ENCODE measurements at regions not wholly inside any gene's neighbourhood (a gene's known extent, or its start where the extent isn't known, plus 50 kb on each side); places are given as distances from the start of the nearest gene placed in this dataset.

GRCh38 chr4:66853845-66854244, 691.5 kb downstream of the CENPC start:
- H3K36me3 ChIP-seq, result no peaks in the 10 kb centered on the region
- no peak for DNase-seq

DNA sequence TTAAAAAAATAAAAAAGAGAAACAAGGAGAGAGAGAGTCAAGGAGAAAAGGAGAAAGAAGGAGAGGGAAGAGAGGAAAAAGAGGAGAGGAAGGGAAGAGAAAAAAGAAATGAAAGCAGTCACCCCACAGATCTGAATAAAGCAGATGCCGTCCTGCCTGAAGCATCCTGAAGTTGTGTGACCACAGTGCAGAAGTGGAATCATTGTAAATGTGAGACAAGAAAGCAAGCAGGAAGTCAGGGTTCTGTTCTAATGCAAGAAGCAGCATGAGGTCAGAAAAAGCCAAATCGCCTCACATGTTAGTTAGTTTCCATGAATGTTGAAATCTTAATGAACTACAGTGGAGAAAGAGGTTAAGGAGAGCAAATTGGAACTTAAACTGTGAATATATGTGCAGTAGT, 692.5 kb downstream of the CENPC start:
- DNase-seq, result no peak
- no peak for TF ChIP-seq CTCF (IDR thresholded peaks at IDR 0.05; ENCODE audit: low read depth, low read length)

More at GRCh38 chr4:66853845-66854244, 691.5 kb downstream of the CENPC start:
- no peak for TF ChIP-seq CTCF (IDR thresholded peaks at IDR 0.05; ENCODE audit: low read depth, low read length)
- Histone ChIP-seq H3K4me1 (no peaks in the 10 kb centered on the region), H3K9me3 (no peaks in the 10 kb centered on the region), H3K27me3 (no peaks in the 10 kb centered on the region), H3K4me3 (ENCODE audit: low read depth, low read length) (no peak overlapping the region)

GRCh38 chr4:66849596-66849995, 695.7 kb downstream of the CENPC start:
- Histone ChIP-seq H3K4me3 (ENCODE audit: low read depth, low read length) (no peak overlapping the region), H3K9me3 (no peaks in the 10 kb centered on the region), H3K4me1 (no peaks in the 10 kb centered on the region), H3K27me3 (no peaks in the 10 kb centered on the region), H3K36me3 (no peaks in the 10 kb centered on the region)
- no peak for DNase-seq
- no peak for TF ChIP-seq CTCF (IDR thresholded peaks at IDR 0.05; ENCODE audit: low read depth, low read length)

More for the DNA sequence above, 692.5 kb downstream of the CENPC start:
- Histone ChIP-seq H3K27me3 (no peaks in the 10 kb centered on the region), H3K4me1 (no peaks in the 10 kb centered on the region), H3K4me3 (ENCODE audit: low read depth, low read length) (no peak overlapping the region), H3K36me3 (no peaks in the 10 kb centered on the region), H3K9me3 (no peaks in the 10 kb centered on the region)

- Histone ChIP-seq H3K4me1 (no peaks in the 10 kb centered on the region), H3K9me3 (no peaks in the 10 kb centered on the region), H3K27me3 (no peaks in the 10 kb centered on the region), H3K36me3 (no peaks in the 10 kb centered on the region), H3K4me3 (ENCODE audit: low read depth, low read length) (no peak overlapping the region)
- no peak for TF ChIP-seq CTCF (IDR thresholded peaks at IDR 0.05; ENCODE audit: low read depth, low read length)
- no peak for DNase-seq
These were observed 702.6 kb downstream of the CENPC start for GRCh38 chr4:66842724-66843088.

DNA sequence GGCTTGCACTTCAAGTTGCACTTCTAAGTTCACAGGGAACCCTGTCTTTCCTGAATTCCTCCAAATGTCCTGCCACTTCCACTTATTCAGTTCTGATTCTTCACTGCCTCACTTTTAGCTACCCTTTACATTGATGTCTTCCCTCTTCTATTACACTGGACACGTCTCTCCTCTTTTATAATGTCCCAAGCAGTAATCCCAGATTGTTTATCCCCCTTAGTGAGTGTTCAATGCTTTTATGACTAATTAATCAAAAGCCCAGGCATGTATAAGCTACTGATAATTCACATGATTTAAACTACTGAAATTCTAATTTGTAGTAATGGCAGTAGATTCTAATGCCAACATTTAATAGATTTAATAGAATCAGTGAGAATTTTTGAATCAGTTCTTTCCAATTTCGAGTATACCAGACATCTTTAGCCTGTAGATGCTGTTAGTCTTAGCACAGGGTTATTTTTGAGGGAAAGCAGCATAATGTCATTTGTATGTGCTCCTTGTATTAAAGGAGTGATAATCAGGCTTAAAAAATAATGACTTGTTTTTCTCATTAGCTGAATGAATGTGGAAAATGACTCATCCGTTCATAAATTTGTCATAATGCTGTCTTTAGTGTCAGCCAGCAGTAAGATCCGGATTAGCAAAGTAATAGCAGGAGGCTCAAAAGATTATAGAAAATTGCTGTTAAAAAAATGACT, 703.1 kb downstream of the CENPC start:
- no peak for TF ChIP-seq CTCF (IDR thresholded peaks at IDR 0.05; ENCODE audit: low read depth, low read length)
- Histone ChIP-seq H3K4me3 (ENCODE audit: low read depth, low read length) (no peak overlapping the region), H3K4me1 (no peaks in the 10 kb centered on the region), H3K36me3 (no peaks in the 10 kb centered on the region), H3K9me3 (no peaks in the 10 kb centered on the region), H3K27me3 (no peaks in the 10 kb centered on the region)
- DNase-seq, result no peak

- Histone ChIP-seq H3K27me3 (no peaks in the 10 kb centered on the region), H3K36me3 (no peaks in the 10 kb centered on the region), H3K4me3 (ENCODE audit: low read depth, low read length) (no peak overlapping the region), H3K9me3 (no peaks in the 10 kb centered on the region), H3K4me1 (no peaks in the 10 kb centered on the region)
- DNase-seq, result no peak
- no peak for TF ChIP-seq CTCF (IDR thresholded peaks at IDR 0.05; ENCODE audit: low read depth, low read length)
These were observed 705.1 kb downstream of the CENPC start for GRCh38 chr4:66840178-66840577.

Data from BE2C (cell line).